ENCODE measurements at regions not wholly inside any gene's neighbourhood (a gene's known extent, or its start where the extent isn't known, plus 50 kb on each side); places are given as distances from the start of the nearest gene placed in this dataset.
A peak's percentile ranks its signal among the peaks of the same experiment; 100 is the strongest.
"Not testable (repeated sequence)": the region's sequence is repeated elsewhere in the genome, so short reads cannot be mapped to it uniquely, and the experiment has no call there.

- DNase-seq (ENCODE audit: low read depth): no peak
These were observed 268.3 kb upstream of the MGAT5 start for GRCh38 chr2:133985563-133985962.

- DNase-seq (ENCODE audit: low read depth): peak; percentile 11
These were observed 267.6 kb upstream of the MGAT5 start for GRCh38 chr2:133986081-133986837.

DNA sequence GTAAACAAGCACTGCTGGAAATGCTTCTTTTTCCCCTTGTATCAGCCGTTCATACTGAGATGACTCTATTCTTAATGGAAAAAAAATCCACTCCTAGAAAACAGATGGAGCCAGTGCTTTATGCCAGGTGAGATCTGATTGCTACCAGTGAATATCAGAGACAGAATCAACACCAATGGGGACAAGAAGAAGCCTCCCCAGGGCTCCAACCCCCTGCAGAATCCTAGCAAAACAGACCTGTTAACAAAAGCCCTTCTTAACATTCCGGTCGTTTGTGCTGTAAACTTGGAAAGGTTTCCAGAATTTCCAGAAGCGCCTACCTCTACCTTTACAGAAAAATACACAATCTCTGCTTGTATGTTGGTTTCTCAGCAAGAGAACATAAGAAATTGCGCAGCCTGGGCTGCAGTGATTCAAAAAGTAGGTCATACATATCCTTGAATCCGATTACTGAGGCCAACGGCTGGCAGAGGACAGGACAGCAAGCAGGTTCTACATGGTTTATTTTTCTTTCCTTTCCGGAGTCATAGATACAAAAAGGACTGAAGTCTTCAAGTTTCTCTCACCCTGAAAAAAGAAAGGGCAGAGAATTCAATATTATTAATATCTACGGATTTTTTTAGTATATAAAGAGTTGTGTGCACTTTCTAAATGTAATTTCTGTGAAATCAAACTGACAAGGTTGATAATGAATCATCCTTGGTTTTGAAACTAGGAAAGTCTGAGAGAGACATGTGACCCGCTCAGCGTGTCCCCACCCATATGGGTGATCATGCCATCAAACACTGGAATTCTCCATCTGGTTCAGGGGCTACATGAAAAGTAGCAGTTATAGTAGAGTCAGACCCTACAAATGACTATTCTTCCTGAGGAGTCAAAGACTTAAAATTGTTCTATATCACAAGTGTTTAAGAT lies 266.7 kb upstream of the MGAT5 start:
- no peak for DNase-seq (ENCODE audit: low read depth)

GRCh38 chr2:133988316-133988891 lies 265.5 kb upstream of the MGAT5 start:
- DNase-seq (ENCODE audit: low read depth): no peak

DNA sequence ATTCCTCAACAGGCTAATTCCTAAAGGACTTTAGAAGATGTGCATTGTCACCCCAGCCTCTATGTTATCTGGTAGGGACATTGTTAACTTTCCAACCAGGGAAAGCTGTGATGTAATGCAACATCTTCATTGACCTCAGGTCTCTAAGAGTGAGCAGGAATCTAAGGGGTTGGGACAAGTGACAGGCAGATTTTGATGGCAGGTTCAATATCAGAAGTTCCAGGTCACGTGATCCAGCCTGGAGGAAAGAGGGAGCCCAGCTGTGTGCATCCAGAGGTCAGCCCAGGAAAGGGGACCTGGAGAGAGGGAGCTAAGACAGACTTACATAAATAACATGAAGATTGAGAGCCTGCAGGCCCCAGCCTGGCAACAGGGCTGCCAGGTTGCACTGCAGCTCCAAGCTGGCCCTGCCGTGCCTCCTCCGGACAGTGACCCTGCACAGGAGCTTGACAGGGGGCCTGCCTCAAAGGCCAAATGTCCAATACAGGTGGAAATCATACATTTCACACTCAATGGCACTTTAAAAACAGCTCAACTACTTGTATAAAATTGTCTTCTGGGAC lies 262.2 kb upstream of the MGAT5 start:
- DNase-seq (ENCODE audit: low read depth): no peak

DNA sequence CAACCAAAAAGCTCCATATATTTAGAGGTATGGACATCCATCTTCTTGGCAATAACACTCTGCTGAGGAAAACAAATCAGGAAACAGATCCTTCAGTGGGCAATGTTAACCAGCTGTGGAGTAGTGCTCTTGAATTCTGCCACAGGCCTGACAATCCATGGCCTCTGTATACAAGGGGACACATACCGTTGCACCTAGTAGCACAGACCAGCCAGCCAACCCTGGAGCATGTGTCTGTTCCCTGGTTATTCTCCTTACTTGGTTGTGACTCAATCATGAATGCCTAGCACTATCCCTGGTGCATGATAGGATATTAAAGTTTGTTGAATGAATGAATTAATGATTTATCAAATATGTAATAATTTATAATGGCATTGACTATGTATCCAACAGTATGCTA lies 261.4 kb upstream of the MGAT5 start:
- DNase-seq (ENCODE audit: low read depth): no peak

- DNase-seq (ENCODE audit: low read depth): no peak
These were observed 260.7 kb upstream of the MGAT5 start for GRCh38 chr2:133993160-133993559.

DNA sequence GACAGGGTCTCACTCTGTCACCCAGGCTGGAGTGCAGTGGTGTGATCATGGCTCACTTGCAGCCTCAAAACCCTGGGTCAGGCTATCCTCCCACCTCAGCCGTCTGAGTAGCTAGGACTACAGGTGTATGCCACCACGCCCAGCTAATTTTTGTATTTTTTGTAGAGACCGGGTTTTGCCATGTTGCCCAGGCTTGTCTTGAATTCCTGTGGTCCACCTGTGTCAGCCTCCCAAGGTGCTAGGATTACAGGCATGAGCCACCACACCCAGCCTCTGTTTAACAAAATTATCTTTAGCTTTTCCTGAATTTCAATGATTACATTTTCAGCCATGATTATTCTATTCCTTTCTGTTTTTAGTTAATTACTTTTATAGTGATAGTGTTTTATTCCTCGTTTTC lies 255.1 kb upstream of the MGAT5 start:
- DNase-seq (ENCODE audit: low read depth): not testable (repeated sequence)

- DNase-seq (ENCODE audit: low read depth): no peak
These were observed 251.5 kb upstream of the MGAT5 start for GRCh38 chr2:134002391-134002790.

DNA sequence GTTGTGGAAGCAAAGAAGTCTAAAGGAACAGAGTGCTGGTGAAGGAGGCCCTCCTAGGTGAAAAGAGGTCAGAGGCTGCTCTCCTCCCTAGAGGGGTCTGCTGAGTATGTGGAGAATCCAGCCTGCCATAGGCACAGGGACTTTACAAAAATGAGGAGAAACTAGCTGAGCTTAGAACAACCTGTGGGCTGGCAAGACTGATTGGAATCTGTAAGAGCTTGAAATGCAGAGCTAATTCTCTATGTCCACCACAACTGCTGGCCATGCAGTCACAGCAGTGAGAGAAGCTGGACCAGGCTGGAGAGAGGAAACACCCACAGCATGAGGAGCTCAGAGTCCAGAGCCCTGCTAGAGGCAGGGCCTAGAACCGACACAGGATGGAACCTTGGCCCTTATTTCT lies 251.0 kb upstream of the MGAT5 start:
- no peak for DNase-seq (ENCODE audit: low read depth)

- DNase-seq (ENCODE audit: low read depth): no peak
These were observed 249.4 kb upstream of the MGAT5 start for GRCh38 chr2:134004467-134004866.

GRCh38 chr2:134008837-134009236 lies 245.0 kb upstream of the MGAT5 start:
- DNase-seq (ENCODE audit: low read depth): no peak

- DNase-seq (ENCODE audit: low read depth): no peak
These were observed 244.4 kb upstream of the MGAT5 start for GRCh38 chr2:134009440-134009839.

- DNase-seq (ENCODE audit: low read depth): not testable (repeated sequence)
These were observed 244.0 kb upstream of the MGAT5 start for GRCh38 chr2:134009906-134010305.

DNA sequence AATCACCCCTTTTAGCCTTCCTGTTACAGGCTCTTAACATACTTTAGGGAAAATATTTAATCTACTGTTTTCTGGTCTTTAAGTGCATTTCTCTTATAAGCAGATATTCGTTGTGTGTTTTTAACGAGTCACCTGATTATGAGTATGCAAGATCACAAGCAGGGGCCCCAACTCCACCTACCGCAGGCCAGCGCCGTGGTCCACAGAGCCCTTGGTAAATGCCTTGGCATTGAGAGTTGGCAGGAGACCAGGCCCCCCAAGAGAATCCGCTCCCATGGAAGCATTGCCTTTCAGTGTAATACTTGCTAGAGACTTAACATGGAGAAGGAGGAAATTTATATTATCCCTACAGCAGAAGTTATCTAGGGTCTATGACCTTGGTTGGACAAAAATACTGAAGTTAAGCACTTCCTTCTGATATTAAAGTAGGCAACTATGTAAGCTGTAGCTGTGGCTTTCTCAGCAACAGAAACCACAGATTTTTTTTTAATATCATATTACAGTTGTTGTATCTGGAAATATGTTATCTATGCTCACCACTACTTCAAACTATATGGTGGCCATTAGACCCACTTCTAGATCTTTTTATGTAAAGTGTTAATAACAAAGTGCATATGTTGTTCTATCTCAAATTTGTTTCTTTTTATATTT lies 241.8 kb upstream of the MGAT5 start:
- DNase-seq (ENCODE audit: low read depth): no peak

DNA sequence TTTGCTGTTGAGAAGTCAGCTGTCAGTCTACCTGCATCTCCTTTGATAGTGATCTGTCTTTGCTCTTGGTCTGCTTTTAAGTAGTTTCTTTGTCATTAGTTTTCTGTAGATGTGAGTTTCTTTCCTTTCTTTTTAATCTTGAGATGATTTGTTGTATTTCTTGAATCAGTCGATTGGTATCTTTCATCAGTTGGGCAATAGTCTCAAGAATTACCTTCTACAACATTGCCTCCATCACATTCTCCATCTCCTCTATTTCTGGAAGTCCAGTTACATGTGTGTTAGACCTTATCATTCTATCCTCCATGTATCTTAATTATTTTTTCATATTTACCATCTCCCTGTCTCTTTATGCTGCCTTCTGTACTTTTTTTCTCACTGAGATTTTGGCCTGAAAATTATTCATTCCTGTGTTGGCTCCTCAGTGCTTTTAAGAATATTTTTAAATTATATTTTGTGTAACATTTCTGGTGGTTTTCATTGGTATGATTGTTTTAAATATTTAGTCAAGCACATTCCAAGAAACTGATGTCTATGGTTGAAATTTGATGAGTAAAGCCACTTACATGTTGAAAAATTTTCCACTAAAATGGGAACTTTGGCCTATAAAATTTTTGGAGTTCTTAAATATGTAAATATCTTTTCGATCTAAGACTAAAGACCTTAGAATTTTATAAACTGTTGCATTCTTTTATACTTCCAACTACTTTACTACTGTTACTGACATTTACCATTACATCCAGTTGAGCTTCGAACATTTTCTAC lies 239.5 kb upstream of the MGAT5 start:
- DNase-seq (ENCODE audit: low read depth): peak; percentile 10

DNA sequence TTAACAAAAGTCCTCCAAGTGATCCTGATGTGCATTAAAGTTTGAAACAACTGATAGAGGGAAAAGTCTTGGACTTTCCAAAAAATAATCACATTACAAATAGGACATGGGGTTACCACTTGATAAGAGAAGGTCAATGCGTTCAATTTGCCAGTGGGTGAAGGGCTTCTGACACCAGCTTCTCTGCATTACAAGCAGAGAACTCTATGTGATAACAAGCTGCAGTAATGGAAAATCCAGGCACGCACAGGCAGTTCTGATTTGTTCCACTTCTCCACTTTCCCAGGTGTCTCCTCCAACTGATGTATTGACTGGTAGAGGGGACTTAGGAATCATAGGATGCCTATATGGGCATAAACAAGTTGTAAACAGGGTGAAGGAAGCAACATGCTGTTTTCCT lies 234.0 kb upstream of the MGAT5 start:
- DNase-seq (ENCODE audit: low read depth): no peak

- DNase-seq (ENCODE audit: low read depth): no peak
These were observed 233.3 kb upstream of the MGAT5 start for GRCh38 chr2:134020608-134021007.

GRCh38 chr2:134021830-134022524 lies 231.9 kb upstream of the MGAT5 start:
- no peak for DNase-seq (ENCODE audit: low read depth)

DNA sequence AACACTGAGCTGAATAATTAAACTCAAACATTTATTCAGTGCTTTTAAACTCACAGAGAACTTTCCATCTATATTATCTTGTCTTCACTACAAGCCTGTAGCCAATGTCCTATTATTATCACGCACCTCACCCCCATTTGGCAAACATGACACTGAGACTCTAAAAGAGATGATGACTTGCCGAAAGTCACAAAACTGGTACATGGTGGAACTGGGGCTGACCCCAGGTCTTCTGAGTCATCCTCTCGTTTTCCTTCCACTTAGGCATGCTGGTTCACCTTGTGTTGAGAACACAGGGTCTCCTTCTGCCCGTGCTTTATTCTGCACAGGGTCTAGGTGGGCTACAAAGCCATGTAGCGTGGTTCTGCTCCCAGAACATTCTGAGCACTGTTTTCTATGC lies 230.0 kb upstream of the MGAT5 start:
- no peak for DNase-seq (ENCODE audit: low read depth)

DNA sequence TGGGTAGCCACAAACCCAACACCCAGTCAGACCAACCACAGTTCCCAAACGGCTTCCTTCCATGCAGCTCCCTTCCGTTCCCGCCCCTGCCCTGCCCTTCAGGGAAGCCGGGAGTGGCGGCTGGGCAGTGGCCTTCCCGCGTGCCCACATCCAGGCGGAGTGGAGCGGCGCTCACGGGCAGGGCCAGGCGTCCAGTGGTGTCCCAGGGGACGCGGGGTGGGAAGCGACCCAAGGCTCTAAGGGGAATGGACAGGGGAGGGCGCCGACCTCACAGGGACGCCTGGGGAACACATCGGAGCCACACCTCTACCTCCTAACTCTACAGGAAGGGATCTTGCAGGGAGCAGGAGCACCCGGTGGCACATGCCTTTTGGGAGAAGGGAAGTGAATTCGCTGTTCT lies 225.9 kb upstream of the MGAT5 start:
- DNase-seq (ENCODE audit: low read depth): no peak

All from HS-5 (cell line).